Trophoblast cell (in vitro differentiated cells and primary cell): ENCODE measurements at regions not wholly inside any gene's neighbourhood (a gene's known extent, or its start where the extent isn't known, plus 50 kb on each side); places are given as distances from the start of the nearest gene placed in this dataset.

Source experiments
- DNase-seq, 2 donors: peaks; one replicate each; pipeline ENCODE4 v3.0.0-alpha.2; 2016
- H2AFZ ChIP-seq: 2 replicates; pipeline ENCODE4 v1.6.1; 2013; ENCODE audit warnings: low read length, moderate library complexity, mild to moderate bottlenecking; ENCODE audit not compliant: insufficient read depth, poor library complexity
- H2AK5ac ChIP-seq: 2 replicates; pipeline ENCODE4 v1.6.1; 2013; ENCODE audit warnings: mild to moderate bottlenecking, low read length
- H2BK120ac ChIP-seq: 2 replicates; pipeline ENCODE4 v1.6.1; 2013; ENCODE audit warnings: low read length, mild to moderate bottlenecking, moderate library complexity; ENCODE audit not compliant: insufficient read depth, poor library complexity
- H2BK12ac ChIP-seq: 2 replicates; pipeline ENCODE4 v1.6.1; 2013; ENCODE audit warnings: mild to moderate bottlenecking, low read length, moderate library complexity
- H2BK5ac ChIP-seq: 2 replicates; pipeline ENCODE4 v1.6.1; 2013; ENCODE audit warnings: low read length, low read depth, moderate library complexity, mild to moderate bottlenecking; ENCODE audit not compliant: poor library complexity
- H3K14ac ChIP-seq: 2 replicates; pipeline ENCODE4 v1.6.1; 2013; ENCODE audit warnings: mild to moderate bottlenecking, low read length
- H3K18ac ChIP-seq: 2 replicates; pipeline ENCODE4 v1.6.1; 2013; ENCODE audit warnings: mild to moderate bottlenecking, low read length
- H3K23ac ChIP-seq: 2 replicates; pipeline ENCODE4 v1.6.1; 2013; ENCODE audit warnings: low read length
- H3K27ac ChIP-seq: 2 replicates; pipeline ENCODE4 v1.5.1; 2013; ENCODE audit warnings: low read depth, mild to moderate bottlenecking, inconsistent platforms, low read length, moderate library complexity
- H3K27me3 ChIP-seq: 2 replicates; pipeline ENCODE4 v1.6.1; 2013; ENCODE audit warnings: inconsistent platforms, mild to moderate bottlenecking, low read length, moderate library complexity; ENCODE audit not compliant: insufficient read depth
- H3K36me3 ChIP-seq, 2 experiments: 1 replicate in 1 of 2; 2 replicates in 1 of 2; pipeline ENCODE4 v1.6.1; 2013; ENCODE audit warnings: low read length in 2 of 2, mild to moderate bottlenecking in 2 of 2, moderate library complexity in 1 of 2; ENCODE audit not compliant: insufficient read depth in 2 of 2, control insufficient read depth in 1 of 2
- H3K4ac ChIP-seq: 2 replicates; pipeline ENCODE4 v1.6.1; 2013; ENCODE audit warnings: low read depth, mild to moderate bottlenecking, low read length, moderate library complexity
- H3K4me1 ChIP-seq, 2 experiments: 1 replicate in 1 of 2; 2 replicates in 1 of 2; pipeline ENCODE4 v1.6.1; 2013; ENCODE audit warnings: low read length in 2 of 2, mild to moderate bottlenecking in 2 of 2, moderate library complexity in 1 of 2; ENCODE audit not compliant: insufficient read depth in 2 of 2, control insufficient read depth in 1 of 2
- H3K4me2 ChIP-seq: 2 replicates; pipeline ENCODE4 v1.6.1; 2013; ENCODE audit warnings: inconsistent platforms, mild to moderate bottlenecking, low read length, moderate library complexity
- H3K4me3 ChIP-seq: 2 replicates; pipeline ENCODE4 v1.5.1; 2013; ENCODE audit warnings: mild to moderate bottlenecking, low read depth, low read length, inconsistent platforms
- H3K79me1 ChIP-seq: one replicate; pipeline ENCODE4 v1.6.1; 2013; ENCODE audit warnings: low read length
- H3K79me2 ChIP-seq: 2 replicates; pipeline ENCODE4 v1.6.1; 2013; ENCODE audit warnings: low read length, mild to moderate bottlenecking; ENCODE audit not compliant: control insufficient read depth, insufficient read depth, poor library complexity
- H3K9ac ChIP-seq: 2 replicates; pipeline ENCODE4 v1.6.1; 2013; ENCODE audit warnings: mild to moderate bottlenecking, low read length
- H3K9me3 ChIP-seq: 2 replicates; pipeline ENCODE4 v1.6.1; 2013; ENCODE audit warnings: low read depth, mild to moderate bottlenecking, control low read depth, inconsistent platforms, low read length; ENCODE audit not compliant: insufficient read depth
- H4K12ac ChIP-seq: 2 replicates; pipeline ENCODE4 v1.6.1; 2013; ENCODE audit warnings: low read depth, mild to moderate bottlenecking, low read length, moderate library complexity
- H4K8ac ChIP-seq: 2 replicates; pipeline ENCODE4 v1.6.1; 2013; ENCODE audit warnings: low read depth, mild to moderate bottlenecking, low read length, moderate library complexity
- H4K91ac ChIP-seq: one replicate; pipeline ENCODE4 v1.6.1; 2013; ENCODE audit warnings: low read depth, mild to moderate bottlenecking, low read length, moderate library complexity
- WGBS: extraction: QIAGEN DNeasy Blood & Tissue Kit; methylation state at CpG from one replicate; pipeline ENCODE4 v1.1.7; 2013; ENCODE audit warnings: missing lambda C conversion rate; ENCODE audit not compliant: insufficient read length, insufficient coverage; ENCODE audit errors: extremely low coverage; 5-methylcytosine and 5-hydroxymethylcytosine counted together

- Histone ChIP-seq H3K4me3 (no peak overlapping the region), H3K79me1 (no peaks in the 10 kb centered on the region), H3K27me3 (no peaks in the 10 kb centered on the region), H3K27ac (no peak overlapping the region), H3K4me2 (no peak overlapping the region), H3K4ac (no peak overlapping the region), H3K9me3 (no peaks in the 10 kb centered on the region), H3K18ac (no peak overlapping the region), H4K91ac (no peak overlapping the region), H3K14ac (no peak overlapping the region), H3K36me3 (no peaks in the 10 kb centered on the region), H2AK5ac (no peak overlapping the region), H3K79me2 (no peaks in the 10 kb centered on the region), H4K12ac (no peak overlapping the region), H2BK12ac (no peak overlapping the region), H4K8ac (no peak overlapping the region), H2BK120ac (no peak overlapping the region), H2BK5ac (no peak overlapping the region), H2AFZ (no peak overlapping the region), H3K4me1 (no peaks in the 10 kb centered on the region), H3K23ac (no peak overlapping the region), H3K9ac (no peak overlapping the region)
- no CpG with 5 or more reads among the region's 3 CpGs for WGBS
- DNase-seq = no peak
Observed at GRCh38 chr18:40307627-40308026, 1647.4 kb upstream of the PIK3C3 start.

GRCh38 chr18:40296717-40297413 lies 1658.2 kb upstream of the PIK3C3 start:
- Histone ChIP-seq H4K91ac (no peak overlapping the region), H2AFZ (no peak overlapping the region), H3K27ac (no peak overlapping the region), H3K4ac (no peak overlapping the region), H2BK120ac (no peak overlapping the region), H2AK5ac (no peak overlapping the region), H3K9me3 (no peaks in the 10 kb centered on the region), H3K79me2 (no peaks in the 10 kb centered on the region), H4K8ac (no peak overlapping the region), H3K14ac (no peak overlapping the region), H3K4me2 (no peak overlapping the region), H3K27me3 (no peaks in the 10 kb centered on the region), H3K4me1 (no peaks in the 10 kb centered on the region), H4K12ac (no peak overlapping the region), H2BK5ac (no peak overlapping the region), H3K9ac (no peak overlapping the region), H3K23ac (no peak overlapping the region), H3K36me3 (no peaks in the 10 kb centered on the region), H3K18ac (no peak overlapping the region), H2BK12ac (no peak overlapping the region), H3K4me3 (no peak overlapping the region), H3K79me1 (no peaks in the 10 kb centered on the region)
- no peak for DNase-seq
- WGBS = no CpG with 5 or more reads among the region's 1 CpG

GRCh38 chr18:40292985-40293710 lies 1661.9 kb upstream of the PIK3C3 start:
- Histone ChIP-seq H3K4ac (no peak overlapping the region), H3K27me3 (no peaks in the 10 kb centered on the region), H3K9ac (no peak overlapping the region), H2AFZ (no peak overlapping the region), H3K9me3 (no peaks in the 10 kb centered on the region), H4K12ac (no peak overlapping the region), H3K4me2 (no peak overlapping the region), H3K27ac (no peak overlapping the region), H2BK5ac (no peak overlapping the region), H4K91ac (no peak overlapping the region), H3K23ac (no peak overlapping the region), H3K4me1 (no peaks in the 10 kb centered on the region), H4K8ac (no peak overlapping the region), H3K18ac (no peak overlapping the region), H3K79me1 (no peaks in the 10 kb centered on the region), H2AK5ac (no peak overlapping the region), H3K79me2 (no peaks in the 10 kb centered on the region), H3K4me3 (no peak overlapping the region), H3K36me3 (no peaks in the 10 kb centered on the region), H3K14ac (no peak overlapping the region), H2BK120ac (no peak overlapping the region), H2BK12ac (no peak overlapping the region)
- no peak for DNase-seq
- WGBS = no CpG with 5 or more reads among the region's 3 CpGs

- no peaks in the 10 kb centered on the region for H3K36me3 ChIP-seq
- H3K9me3 ChIP-seq = no peaks in the 10 kb centered on the region
- no peak overlapping the region for H2AK5ac ChIP-seq
- no peak overlapping the region for H2BK120ac ChIP-seq
- no peak overlapping the region for H4K8ac ChIP-seq
- WGBS = no CpG with 5 or more reads among the region's 2 CpGs
- no peaks in the 10 kb centered on the region for H3K4me1 ChIP-seq
- H3K4me3 ChIP-seq = no peak overlapping the region
- H3K9ac ChIP-seq = no peak overlapping the region
- H3K18ac ChIP-seq = no peak overlapping the region
- H4K12ac ChIP-seq = no peak overlapping the region
- no peak overlapping the region for H3K4me2 ChIP-seq
- H3K23ac ChIP-seq = no peak overlapping the region
- no peaks in the 10 kb centered on the region for H3K27me3 ChIP-seq
- H4K91ac ChIP-seq = no peak overlapping the region
- no peaks in the 10 kb centered on the region for H3K79me1 ChIP-seq
- no peak overlapping the region for H2BK5ac ChIP-seq
- H3K14ac ChIP-seq = no peak overlapping the region
- no peak for DNase-seq
- no peak overlapping the region for H2AFZ ChIP-seq
- no peak overlapping the region for H3K4ac ChIP-seq
- no peak overlapping the region for H3K27ac ChIP-seq
- H2BK12ac ChIP-seq = no peak overlapping the region
- no peaks in the 10 kb centered on the region for H3K79me2 ChIP-seq
Observed at GRCh38 chr18:40283560-40283959, 1671.5 kb upstream of the PIK3C3 start.
